HG03097 (cell line): ENCODE measurements at regions not wholly inside any gene's neighbourhood (a gene's known extent, or its start where the extent isn't known, plus 50 kb on each side); places are given as distances from the start of the nearest gene placed in this dataset.
"Not testable (repeated sequence)": the region's sequence is repeated elsewhere in the genome, so short reads cannot be mapped to it uniquely, and the experiment has no call there.

ENCODE experiments used
- ATAC-seq: cut with Tn5 transposase; IDR thresholded peaks from one replicate; pipeline ENCODE4 v1.9.1; 2021; ENCODE audit not compliant: unreplicated experiment, low FRiP score

- ATAC-seq = no peak
Measured at GRCh38 chr3:99324636-99325203, 313.7 kb upstream of the COL8A1 start.

- ATAC-seq = no peak
Measured at GRCh38 chr3:99323940-99324339, 314.5 kb upstream of the COL8A1 start.

GRCh38 chr3:99322551-99322950 is 315.8 kb upstream of the COL8A1 start:
- ATAC-seq = no peak

GRCh38 chr3:99321261-99321660 is 317.1 kb upstream of the COL8A1 start:
- no peak for ATAC-seq

- no peak for ATAC-seq
Measured at GRCh38 chr3:99319961-99320360, 318.4 kb upstream of the COL8A1 start.

- no peak for ATAC-seq
Measured at GRCh38 chr3:99319450-99319849, 318.9 kb upstream of the COL8A1 start.

- no peak for ATAC-seq
Measured at GRCh38 chr3:99317201-99317600, 321.2 kb upstream of the COL8A1 start.

GRCh38 chr3:99315896-99316295 is 322.5 kb upstream of the COL8A1 start:
- no peak for ATAC-seq

- no peak for ATAC-seq
Measured at GRCh38 chr3:99313485-99313884, 324.9 kb upstream of the COL8A1 start.

GRCh38 chr3:99298661-99299060 is 339.7 kb upstream of the COL8A1 start:
- ATAC-seq = no peak

GRCh38 chr3:99295836-99296235 is 342.6 kb upstream of the COL8A1 start:
- ATAC-seq = no peak

GRCh38 chr3:99294092-99294491 is 344.3 kb upstream of the COL8A1 start:
- not testable (repeated sequence) for ATAC-seq

- no peak for ATAC-seq
Measured at GRCh38 chr3:99287876-99288275, 350.5 kb upstream of the COL8A1 start.

GRCh38 chr3:99286266-99286845 is 352.0 kb upstream of the COL8A1 start:
- ATAC-seq = no peak

- no peak for ATAC-seq
Measured at GRCh38 chr3:99269606-99270351, 368.3 kb upstream of the DCBLD2 start.

- no peak for ATAC-seq
Measured at GRCh38 chr3:99256788-99257187, 355.3 kb upstream of the DCBLD2 start.

- ATAC-seq = no peak
Measured at GRCh38 chr3:99253963-99254355, 352.5 kb upstream of the DCBLD2 start.

GRCh38 chr3:99250821-99251355 is 349.4 kb upstream of the DCBLD2 start:
- ATAC-seq = no peak

- no peak for ATAC-seq
Measured at GRCh38 chr3:99250272-99250671, 348.8 kb upstream of the DCBLD2 start.

- no peak for ATAC-seq
Measured at GRCh38 chr3:99249627-99250026, 348.1 kb upstream of the DCBLD2 start.

GRCh38 chr3:99248913-99249312 is 347.4 kb upstream of the DCBLD2 start:
- no peak for ATAC-seq

GRCh38 chr3:99248130-99248529 is 346.6 kb upstream of the DCBLD2 start:
- no peak for ATAC-seq
